HT1080 (cell line): ENCODE measurements at regions not wholly inside any gene's neighbourhood (a gene's known extent, or its start where the extent isn't known, plus 50 kb on each side); places are given as distances from the start of the nearest gene placed in this dataset.

Source experiments
- DNase-seq: peaks from one replicate; pipeline ENCODE4 v3.0.0-alpha.2; 2015; ENCODE audit warnings: low read depth

DNA sequence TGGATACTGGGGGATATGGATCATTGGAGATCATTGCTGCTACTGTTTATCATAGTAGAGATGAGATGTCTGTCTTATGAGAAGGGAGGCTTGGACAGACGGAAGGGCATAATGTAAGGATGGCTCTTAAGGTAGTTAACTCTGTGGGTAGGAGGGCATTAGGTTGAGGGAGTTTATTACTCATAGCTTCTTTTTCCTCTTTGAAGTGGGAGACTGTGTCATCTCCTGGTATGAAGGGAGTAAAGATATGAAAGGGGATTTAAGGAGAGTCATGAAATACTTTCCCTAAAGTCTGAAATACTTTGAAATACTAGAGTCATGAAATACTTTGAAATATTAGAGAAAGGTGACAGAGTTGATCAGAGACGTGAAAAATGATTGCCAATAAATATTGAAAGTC is 255.5 kb upstream of the PITX2 start:
- DNase-seq: peak; percentile 71

DNA sequence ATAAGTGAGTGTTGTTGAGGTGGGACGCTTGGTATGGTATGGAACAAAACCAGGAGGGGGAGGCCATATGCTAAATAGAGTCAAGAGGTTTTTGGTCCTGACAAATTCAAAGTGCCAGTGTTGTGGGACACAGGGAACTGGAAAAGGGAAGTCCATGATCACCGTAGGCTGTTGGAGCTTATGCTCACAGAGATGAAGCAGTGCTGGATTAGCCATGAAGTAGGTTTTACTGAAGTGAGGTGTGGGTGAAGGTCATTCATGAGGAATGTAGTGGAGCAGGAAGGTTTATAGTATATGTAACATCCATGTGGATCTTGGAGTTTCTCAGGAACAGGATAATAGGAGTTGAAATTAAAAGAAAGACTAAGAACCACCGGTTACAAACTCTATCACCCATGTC is 256.1 kb upstream of the PITX2 start:
- no peak for DNase-seq

DNA sequence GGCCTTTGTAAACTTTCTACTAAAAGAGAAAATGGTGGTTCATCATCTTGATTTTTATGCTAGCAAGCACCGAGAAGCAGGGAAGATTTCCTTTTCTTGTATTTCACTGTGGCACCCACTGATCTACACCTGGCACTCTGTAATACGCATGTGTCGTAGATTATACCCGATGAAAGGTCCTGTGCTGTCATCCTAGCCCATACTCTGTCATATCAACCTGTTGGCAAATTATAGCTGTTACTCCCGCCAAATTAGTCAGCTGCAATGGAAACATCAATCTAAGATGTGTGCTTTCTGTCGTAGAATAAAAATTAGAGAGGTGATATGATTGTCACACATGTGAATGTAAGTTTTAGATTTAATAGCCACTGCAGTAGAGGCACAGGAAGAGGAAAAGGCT is 263.4 kb upstream of the PITX2 start:
- no peak for DNase-seq

DNA sequence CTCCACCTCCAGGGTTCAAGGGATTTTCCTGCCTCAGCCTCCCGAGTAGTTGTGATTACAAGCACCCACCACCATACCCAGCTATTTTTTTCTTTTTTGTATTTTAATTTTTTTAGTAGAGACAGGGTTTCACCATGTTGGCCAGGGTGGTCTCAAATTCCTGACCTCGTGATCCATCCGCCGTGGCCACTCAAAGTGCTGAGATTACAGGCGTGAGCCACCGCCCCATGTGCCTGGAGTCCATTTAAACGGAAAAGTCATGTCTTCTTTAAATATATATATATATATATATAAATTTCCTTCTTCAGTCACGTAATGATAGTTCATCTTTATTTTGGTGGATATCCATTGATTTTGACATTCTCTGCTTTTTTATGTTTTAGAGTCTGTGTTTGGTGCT is 264.0 kb upstream of the PITX2 start:
- no peak for DNase-seq

DNA sequence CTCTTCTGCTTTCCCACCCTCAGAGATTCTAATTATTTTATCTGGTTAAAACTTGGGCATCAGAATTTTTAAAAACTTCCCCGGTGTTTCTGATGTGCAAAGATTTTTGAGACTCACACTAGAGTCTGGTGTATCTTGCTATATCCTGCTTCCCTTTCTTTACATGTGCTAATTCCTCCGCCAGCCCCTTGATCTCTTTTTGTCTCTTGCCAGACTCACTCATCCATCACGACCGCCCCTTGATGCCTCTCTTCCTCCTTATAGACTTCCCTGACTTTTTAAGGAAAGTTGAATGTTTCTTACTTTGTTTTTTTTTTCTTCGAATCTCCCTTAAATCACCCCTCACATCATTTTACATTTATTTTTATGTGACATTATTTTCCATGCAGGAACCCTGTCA is 274.9 kb upstream of the PITX2 start:
- no peak for DNase-seq

DNA sequence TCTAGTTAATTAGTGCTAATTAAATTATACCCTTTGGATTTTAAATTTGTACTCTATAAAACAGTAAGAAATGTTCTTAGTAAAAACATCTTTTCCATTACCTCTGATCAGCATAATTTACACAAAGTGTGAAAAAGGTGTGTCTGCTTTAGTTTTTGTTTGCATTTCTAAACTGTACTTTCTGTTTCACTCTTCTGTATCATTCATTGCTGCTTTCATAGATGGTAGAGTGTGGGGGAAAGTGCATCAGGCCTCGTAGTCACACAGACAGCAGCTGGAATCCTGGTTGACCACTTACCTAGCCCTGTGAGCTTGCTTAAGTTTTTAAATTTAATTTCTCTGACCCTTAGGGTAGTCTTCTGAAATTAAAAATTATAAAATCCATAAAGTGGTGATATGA is 275.4 kb upstream of the PITX2 start:
- no peak for DNase-seq

DNA sequence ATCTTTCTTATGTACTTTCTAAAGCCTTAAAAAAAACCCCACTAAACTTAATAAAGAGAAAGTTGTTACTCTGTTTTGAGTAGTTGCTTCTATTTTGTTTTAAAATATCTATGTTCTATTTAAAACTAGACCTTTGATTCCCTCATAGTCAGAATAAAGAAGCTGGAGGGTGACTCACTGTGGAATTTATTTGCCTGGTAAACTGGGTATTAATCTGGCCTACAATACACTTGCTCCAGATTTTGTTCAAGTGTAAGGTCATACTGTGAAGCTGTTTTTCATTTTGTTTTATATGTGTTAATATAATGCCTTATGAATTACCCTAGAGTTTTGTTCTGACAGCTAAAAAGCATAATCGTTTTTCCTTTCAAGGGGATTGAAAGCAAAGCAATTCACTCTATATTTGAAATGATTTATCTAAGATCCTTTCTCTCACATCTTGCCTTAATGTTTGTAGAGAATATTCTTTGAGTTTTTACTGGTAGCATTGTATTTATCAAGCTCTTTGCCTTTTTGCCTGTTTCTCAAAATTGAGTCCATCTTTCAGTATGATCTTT is 277.4 kb upstream of the PITX2 start:
- no peak for DNase-seq

DNA sequence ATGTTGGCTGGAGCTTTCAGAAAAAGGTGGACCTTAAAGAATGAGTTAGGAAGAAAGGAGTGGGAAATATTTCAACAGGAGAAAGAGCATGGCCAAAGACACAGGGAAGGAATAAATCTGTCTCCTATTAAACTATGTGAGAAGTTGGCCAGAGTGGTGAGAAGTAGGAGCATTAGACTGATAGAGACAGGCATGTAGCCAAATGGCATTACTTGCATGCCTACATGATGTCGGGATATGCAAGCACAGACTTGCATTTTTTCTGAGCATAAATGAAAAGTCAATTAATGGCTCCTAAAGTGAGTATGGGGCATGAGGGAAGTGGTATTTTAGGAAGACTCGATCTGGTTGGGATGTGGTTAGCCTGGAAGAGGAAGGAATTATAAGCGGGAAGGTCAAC is 279.6 kb upstream of the PITX2 start:
- DNase-seq: no peak

DNA sequence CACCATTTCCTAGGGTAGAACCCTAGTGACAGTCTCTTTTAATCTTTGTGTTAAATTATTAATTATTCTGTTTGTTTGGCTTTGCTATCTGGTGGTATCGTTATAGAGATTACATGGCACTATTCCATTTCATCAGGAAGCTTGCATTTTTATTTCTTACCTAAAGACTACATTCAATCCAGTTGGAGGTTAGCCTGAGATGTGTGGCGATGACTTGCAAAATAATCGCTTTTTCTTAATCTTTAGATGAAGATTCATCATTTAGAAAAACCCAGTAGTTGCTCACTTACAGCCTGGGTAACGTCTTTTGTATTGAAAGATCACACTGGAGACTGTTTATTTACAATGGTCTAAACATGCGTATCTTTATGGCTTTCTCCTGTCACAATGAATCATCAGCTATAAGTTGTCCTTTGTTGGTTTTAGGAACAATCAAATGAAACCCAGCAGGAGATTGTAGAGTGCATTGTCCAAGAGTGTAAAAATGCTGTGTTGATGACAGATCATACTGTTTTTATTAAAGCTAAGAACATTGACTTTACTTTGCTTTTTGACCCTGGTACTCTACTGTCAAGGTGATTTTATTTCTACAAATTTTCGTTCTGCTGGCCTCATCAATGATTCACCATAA is 281.7 kb upstream of the PITX2 start:
- peak; percentile 20 for DNase-seq

DNA sequence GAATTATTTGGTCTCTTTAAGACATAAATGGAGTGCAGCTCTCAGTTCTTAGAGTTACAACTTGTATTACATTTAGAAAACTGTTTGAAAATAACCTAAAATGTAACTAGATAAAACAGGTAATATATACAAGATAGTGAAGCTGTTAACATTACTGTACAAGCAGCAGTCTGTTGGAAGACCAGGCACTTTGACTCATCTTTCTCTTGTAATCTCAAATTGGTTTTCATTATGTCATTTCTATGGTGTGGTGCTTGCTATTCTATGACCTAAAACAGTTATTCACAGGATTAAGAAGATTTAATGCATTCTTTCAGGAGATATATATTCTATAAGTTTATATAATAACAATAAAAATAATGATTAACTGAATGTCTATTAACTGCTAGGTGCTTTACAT is 282.5 kb upstream of the PITX2 start:
- DNase-seq: no peak

DNA sequence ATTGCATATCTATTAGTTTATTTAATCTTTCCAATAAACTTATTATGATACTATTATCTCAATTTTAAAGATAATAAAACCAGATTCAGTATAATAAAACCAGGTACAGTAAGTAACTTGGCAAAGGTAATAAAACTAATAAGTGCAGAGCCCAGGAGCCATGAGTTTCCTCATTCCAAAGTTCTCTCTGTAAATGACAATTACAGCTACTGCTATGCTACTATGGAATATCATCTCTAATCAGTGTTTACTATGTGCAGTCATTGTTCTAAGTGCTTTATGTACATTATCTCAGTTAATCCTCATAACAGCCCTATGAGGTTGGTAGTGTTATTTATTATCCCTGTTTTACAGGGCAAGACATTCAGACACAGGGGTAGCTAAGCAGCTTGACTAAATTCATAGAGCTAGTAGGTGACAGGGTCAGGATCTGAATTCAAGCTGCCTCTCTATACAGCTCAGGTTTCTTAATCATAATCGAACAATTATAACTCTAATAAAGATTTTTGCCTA is 285.0 kb upstream of the PITX2 start:
- DNase-seq: no peak

DNA sequence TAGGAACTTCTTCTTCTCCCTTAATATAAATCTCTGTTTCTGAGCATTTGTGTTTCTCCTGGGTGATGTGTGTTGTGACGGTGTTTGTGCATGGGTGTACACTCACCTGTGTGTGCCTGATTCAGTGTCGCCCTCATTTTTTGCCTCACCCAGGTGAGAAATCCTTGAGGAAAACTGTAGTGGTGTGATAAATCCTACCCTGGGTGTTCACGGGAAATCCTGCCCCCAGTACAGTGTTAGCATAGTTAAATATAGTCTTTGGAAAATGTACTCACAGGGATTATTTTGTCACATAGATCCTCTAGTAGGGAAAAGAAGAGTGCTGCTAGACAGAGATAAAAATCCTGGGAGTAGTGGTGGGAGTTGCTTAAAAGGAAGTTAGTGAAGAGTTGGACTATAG is 291.9 kb upstream of the PITX2 start:
- DNase-seq: no peak

DNA sequence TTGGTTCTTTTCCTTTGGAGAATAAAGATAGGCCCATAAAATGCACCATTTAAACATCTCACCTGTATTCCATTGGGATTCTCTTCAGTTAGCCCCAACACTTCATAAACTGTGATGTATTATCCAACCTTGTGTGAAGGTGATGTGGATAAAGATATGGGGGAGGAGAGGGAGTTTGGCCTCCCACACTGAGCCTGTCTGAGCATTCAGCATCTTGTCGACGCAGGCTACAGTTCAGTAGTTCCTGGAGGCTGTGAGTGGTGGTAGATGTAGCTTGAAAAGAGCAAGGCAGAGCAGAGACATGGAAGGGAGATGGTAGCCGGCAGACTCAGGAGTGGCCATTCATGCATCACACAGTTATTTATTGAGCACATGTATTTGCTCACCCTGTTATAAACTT is 292.4 kb upstream of the PITX2 start:
- no peak for DNase-seq

DNA sequence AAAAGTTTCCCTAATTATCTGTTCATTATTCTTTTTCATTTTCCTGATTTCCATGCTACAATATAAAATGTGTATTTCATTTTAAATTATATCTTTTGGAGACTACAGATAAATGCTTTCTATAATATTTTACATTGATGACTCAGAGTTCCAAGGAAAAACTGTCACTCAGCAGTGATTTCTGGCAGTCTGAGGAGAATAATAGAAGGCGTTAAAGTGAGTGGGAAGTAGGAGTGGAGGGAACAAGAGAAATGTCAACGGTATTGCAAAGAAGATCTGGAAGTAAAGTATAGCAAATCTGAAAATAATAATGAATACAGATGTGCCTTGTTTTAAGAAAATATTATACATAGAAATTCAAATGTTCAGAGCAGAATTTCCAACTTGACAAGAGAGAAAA is 293.6 kb upstream of the PITX2 start:
- DNase-seq: no peak

DNA sequence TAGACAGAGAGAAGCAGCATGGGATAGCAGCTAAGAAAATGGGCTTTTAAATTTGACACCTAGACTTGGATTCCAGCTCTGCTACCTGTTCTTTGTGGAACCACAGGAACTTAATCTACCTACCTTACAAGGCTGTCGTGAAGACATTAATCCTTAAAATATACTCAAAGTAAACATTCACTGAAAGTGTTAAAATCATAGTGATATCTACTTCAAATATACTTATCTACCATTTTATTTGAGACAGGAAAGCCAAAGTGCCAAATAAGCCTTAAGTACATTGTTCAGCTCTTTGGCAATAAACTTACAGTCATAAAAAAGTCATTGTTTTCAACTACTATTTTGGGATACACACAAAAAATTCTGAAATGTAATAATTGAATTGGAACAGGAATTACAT is 295.0 kb upstream of the PITX2 start:
- DNase-seq: no peak

DNA sequence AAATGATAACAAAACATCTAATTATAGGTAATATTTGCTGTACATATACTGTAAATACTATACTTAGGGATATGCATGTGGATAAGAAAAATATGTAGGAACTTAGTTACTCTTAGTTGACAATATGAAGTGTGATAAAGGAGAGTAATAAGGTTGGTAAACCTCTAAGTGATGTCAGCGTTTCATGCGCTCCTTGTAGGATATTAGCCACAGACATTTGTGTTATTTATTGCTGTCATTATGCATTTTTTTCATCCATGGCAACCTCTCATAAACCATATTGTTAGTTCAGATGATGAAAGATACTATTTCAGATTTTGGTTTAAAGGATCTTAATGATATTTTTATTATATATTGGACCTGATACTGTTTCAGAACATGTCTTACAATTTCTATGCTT is 298.1 kb upstream of the PITX2 start:
- DNase-seq: no peak

DNA sequence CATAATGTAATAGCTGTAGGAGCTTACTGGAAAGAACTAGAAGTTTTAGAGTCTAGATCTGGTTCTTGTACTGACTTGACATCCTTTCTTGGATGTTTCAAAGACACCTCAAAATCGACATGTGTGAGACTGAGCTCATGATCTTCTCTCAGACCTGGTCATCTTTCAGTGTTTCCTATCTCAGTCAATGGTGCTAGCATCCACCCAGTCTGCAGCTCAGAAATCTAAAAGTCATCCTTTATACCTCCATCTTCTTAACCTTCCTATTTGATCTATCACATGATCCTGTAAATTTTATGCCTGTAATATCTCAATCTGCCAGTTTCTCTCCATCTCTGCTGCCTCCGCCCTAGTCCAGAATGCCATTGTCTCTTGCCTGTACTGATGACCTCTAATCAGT is 301.9 kb upstream of the PITX2 start:
- no peak for DNase-seq

DNA sequence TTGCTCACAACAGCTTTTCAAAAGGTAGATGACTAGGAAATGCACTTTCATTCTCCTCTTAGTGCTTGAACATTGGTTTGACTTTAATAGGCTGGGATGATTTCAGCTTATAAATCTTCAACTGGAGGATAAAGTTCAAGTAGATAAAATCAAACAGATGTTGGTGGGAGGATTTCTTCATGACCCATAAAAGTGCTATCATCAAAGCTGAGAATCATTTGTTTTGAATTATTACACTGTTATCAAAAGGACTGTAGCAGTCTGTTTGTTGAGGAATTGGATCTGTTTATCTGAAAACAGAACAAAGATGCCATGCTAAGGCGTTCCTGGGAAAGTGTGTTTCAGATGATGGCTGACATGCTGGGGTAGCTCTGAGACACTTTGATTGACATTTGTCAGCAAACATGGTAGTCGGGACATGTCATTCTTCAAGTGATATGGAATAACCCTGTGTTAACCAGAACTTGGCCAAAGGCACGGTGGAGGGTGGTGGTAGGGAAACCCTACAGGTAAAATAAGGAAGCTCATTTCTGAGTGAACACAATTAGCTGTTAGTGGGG is 304.0 kb upstream of the PITX2 start:
- no peak for DNase-seq

DNA sequence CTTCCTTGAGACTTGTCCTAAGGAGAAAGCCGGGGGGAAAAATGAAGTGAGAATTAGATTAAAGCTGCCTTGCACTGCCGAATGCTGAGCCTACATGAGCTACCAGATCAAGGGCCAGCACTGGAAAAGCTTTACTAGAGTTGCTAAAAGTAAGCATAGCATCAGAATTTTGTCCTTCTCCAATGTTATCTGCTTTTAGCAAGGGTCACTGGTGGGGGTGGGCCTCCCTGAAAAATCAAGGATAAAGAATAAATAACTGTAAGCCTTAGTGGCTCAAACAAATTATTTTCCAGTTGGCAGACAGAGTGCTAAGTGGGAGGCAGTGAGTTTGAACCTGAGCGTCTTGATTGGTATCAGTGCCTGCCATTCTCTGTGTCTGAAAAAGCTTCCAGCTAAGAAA is 310.5 kb upstream of the PITX2 start:
- DNase-seq: no peak

DNA sequence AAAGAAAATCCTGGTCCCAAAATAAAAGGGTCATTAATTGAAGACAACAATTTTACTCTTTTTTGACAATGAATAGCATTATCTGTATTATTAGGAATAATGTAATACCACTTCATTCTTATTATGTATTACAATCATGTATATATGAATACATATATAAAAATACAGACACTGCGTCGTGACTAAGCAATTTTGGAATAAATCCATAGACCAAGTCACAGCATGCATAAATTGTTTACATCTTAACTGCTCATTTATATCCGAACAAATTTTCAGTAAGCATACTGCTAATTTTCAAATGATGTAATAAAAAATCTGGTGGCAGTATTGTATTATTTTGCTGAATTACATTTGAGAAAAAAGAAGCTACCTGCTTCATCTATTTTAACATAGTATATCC is 321.6 kb upstream of the PITX2 start:
- no peak for DNase-seq

DNA sequence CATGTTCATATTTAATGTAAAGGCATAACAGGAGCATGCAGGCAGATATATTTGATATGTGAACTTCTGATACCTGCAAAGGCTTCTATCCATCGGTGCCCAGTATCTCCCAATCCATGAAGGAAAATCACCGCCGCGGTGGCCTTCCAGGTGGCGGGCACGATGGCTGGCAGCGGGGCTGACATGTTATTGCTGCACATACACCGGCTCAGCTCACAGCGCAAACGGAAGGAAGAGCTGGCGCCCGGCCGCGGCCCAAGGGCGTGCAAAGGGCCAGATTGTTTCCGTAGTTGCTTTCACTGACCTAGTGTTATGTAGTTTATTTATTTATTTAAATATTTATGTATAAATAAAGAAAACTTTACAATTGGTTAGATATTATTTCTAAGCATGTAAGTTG is 322.7 kb upstream of the PITX2 start:
- DNase-seq: no peak

DNA sequence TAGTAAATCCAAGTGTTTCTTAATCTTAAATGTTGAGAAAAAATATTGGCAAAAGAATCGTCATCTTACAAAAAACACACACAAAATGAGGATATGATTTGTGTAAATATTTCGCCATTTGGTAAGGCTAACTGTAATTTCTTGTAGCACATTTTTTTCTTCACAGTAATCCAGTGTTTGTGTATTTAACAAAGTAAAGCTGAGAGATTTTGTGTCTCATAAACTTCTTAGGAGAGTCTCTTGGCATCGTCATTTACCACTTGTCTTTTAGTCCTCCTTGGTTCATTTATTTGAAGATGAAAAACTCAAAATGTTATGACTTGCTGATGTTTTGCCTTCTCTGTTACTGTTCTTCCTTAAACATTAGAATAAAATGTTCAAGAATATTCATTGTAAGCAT is 326.7 kb upstream of the PITX2 start:
- DNase-seq: no peak

DNA sequence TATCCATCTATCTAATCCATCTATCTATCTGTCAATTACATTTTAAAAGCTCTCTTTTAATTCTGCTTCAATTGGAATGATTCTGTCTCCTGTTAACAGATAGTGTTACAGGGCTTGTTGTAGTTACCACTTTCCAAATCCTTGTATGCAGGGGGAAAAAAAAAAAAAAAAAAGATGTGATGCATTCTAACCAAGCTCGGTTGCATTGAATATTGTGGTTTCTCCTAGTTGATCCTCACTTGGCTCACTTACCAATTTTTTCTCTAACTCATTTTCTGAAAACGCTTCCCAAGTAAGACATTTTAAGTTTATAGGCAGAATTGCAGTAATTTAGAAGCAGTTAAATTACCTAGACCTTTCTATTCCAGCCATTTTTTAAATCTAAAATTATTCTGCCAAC is 327.9 kb upstream of the PITX2 start:
- no peak for DNase-seq
